ENCODE measurements at regions not wholly inside any gene's neighbourhood (a gene's known extent, or its start where the extent isn't known, plus 50 kb on each side); places are given as distances from the start of the nearest gene placed in this dataset.

DNA sequence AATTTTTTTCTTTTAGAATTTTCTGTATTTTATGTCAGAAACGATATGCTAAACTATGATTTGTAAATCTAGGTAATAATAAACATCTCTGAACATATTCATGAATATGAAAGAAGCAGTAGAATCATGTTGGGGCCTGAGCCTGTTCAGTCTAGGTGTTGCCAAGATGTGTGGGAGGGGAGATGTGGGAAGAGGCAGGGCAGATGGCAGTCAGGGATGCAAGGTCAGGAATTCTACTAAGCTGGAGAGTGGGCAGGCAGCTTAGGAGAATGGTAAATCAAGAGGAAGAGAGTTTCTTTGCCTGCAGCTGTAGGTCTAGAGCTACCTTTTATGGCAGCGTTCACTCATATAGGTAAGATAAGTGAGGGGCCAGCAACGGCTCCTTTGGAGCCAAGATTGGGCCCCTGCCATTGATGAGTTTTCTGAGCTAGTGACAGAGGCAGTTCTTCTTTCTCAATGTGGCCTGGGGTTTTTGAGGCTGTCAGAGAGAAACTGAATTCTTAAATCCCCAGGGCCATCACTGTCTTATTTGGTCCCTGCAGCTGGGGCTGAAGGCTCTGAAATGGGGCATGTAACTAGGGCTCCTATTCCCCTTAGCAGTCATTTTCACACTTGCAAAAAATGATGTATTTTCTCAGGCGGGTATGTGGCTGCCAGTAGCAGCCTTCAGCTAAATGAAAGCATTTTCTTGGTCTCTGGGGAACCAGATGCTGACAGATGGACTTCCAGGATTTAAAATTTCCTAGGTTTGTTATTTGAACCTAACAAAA is 232.8 kb downstream of the PIK3C3 start:
- DNase-seq, result no peak

DNA sequence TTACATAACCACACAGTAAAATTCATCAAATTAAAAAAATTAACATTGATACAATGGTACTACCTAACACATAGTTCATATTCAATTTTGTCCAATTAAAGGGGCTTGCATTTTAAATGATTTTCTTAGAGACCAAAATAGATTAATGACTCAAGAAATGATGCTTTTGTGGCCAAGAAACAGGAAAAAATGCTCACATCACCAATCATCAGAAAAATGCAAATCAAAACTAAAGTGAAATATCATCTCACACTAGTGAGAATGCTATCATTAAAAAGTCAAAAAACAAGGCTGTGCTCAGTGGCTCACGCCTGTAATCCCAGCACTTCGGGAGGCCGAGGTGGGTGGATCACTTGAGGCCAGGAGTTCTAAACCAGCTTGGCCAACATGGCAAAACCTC is 235.6 kb downstream of the PIK3C3 start:
- no peak for DNase-seq

DNA sequence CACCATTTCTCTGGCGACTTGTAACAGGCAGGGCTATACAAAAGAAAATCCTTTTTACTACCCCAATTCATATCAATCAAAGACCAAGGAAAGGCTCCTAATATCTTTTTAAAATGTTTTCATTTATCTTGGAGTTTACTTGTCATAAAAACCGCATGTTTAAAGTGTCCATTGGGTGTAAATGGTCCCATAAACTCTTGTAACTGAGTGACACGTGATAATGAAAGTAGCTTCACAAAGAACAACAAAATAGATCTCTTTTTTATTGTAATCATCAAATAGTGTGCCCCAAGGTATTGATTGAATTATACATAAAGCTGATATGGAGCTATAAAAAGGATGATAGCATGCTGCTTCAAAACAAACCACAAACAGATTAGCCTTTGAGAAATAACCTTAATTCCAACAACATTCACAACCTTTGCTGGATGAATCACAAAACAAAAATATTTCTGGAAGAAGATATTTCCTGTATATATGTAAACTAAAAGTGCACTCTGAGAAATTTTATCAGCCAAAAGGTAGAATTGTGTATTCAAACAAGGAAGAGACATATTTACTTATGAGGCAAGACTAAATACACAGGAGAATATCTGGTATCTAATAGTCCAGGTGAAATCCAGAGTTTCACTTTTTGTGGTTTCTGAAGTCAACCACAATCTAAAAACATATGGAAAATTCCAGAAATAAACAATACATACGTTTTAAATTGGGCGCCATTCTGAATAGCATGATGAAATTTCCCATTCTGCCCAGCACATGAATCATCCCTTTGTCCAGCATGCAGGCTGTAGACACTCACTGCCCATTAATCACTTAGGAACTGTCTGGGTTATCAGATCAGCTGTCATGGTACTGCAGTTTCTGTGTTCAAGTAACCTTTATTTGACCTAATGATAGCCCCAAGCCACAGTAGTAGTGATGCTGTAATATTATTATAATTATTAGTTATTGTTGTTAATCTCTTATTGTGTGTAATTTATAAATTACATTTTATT is 237.5 kb downstream of the PIK3C3 start:
- no peak for DNase-seq

DNA sequence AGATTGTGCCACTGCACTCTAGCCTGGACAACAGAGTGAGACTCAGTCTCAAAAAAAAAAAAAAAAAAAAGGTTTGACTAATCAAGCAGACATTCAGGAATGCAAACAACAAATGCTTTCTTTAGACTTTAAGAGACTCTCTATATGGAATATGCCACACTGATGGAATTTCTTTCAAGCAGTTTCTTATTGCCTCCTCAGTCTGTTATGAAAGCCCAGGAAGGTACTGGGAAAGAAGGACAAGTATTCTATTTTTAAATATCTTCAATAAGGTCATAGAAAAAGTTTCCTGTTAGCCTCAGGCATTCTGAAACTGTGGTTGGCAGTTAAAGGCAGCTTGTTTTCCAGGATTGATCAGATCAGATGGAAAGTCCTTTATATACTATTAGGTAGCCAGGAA is 241.6 kb downstream of the PIK3C3 start:
- no peak for DNase-seq

DNA sequence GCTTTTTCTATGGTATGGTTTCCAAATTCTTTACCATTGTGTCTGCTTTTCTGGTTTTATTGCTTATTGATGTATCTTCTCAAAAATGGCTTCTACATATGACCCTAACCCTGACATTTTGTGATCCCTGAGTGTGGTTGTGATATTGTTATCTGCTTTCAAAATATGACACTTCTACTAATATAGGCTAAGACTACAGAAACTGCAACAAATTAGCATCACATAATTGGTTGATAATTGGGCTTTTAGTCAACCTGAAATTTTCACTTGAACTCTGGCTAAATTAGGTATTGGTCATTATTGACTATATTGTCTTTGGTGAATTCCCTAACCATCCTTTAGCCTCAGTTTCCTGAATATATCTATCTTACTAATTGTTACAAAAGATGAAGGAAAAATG is 246.1 kb downstream of the PIK3C3 start:
- DNase-seq, result no peak

DNA sequence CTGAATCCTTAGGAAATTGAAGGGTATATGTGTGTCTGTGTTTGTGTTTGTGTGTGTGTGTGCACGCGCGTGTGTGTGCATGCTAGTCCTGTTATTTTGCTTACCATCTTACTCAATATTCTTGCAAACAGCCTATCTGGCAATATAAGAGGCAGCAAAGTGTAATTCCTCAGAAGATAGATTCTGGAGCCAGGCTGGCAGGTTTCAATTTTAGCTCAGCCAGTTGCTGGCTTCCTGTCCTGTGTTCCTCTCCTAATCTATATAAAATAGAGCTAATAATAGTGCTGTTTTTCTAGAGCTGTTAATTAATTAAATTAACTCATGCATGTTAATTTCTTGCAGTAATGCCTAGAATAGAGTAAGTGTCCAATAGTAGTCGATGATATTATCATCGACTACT is 256.2 kb downstream of the PIK3C3 start:
- no peak for DNase-seq

DNA sequence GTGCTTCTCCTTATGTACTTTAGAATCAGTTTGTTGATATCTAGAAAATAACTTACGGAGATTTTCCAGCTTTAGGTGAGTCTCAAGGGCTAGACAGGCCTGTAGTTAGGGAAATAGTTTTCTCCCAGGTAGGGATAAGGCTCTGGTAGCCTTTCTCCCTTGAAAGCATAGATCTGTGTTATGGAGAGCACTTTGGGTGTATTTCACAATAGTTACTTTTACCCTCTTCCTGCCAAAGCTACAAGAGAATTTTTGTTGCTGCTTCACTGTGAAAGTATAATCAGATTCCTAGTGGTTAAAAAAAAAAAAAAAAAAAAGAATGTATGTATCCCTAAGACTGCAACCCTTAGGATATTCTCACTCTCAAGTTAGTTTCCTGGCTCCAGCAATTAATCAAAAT is 267.5 kb downstream of the PIK3C3 start:
- no peak for DNase-seq

DNA sequence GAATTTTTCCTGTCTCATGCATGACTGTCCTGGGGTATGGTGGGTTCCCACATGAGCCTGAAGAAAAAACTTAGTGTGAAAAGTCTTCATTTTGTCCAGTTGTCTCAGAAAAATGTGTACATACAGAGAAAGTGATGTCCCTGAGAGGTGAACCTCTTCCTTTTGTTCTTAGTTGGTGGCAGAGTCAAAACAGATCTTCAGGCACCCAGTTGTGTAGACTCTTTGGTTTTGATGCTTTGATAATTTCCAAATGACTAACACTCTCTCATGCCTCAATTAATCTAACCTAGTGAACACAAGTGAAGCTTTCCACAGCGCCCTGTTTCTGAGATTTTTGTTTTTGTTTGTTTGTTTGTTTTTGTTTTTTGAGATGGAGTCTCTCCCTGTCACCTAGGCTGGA is 273.5 kb downstream of the PIK3C3 start:
- DNase-seq, result no peak

DNA sequence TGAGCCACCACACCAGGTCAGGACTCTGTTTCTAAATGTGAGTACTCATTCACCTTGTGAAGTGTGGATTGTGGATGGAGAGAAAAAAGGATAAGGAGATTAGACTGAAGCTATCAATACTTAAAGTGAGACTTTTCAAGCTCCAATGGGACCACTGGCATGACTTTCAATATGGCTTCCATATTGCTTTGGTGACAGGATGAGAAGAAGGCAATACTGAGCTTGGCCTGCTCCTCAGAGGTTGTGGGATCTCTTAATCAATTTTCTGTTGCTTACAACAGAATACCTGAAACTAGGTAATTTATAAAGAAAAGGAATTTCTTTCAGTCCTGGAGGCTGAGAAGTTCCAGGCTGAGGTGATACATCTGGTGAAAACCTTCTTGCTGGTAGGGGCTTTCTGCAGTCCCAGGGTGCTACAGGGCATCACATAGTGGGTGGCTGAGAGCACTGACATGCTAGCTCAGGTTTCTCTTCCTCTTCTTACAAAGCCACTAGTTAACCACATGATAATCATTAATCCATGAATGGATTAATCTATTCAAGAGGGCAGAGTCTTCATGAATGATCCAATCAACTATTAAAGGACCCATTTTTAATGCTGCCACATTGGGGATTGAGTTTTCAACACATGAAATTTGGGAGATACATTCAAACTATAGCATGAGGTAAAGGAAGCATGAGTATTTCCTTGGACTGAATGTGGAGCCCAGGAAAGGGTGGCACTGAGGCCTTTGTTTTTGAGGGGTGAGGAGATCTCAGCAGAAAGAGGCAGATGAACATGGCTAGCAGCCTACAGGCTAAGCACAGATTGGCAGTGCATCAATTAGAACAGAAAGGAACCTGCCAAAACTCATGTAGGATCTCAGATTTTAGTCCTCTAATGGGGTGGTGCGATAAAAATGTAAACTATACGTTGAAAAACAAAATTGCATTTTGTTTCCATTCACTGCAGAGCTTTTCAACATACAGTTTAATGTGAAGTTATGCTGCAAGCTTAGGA is 274.5 kb downstream of the PIK3C3 start:
- no peak for DNase-seq

DNA sequence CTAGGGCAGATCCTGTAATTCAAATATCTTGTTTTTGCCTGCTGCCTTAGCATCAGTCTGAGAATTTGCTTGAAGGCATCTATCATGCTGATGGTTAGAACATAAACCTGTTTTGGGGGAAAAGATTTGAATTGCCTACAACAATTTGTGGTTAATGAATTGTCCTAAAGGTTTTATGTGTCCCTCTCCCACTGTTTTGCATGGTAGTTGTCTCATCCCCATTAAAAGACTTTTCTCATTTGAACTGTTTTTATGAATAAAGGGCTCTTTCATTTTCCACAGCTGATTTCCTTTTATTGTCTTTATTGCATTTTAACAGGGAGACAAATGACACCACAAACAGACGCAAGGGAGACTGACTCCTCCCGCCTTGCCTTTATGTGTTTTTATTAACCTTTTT is 275.6 kb downstream of the PIK3C3 start:
- DNase-seq, result no peak

DNA sequence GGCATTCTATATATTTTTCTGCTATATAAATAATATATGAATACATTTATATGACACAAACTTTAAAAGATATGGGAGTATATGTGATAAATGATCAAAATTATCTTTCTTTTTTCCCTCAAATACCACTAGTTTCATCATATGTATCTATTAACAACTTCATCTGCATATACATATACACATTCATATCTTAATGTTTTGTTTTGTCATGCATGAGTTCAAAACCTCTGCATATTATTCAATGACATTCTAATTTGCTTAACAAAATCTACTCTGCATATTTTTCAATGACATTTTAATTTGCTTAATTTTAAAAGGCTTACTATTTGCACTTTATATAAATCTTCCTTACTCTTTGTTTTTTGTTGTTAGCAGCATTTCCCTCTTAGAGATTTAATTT is 276.2 kb downstream of the PIK3C3 start:
- no peak for DNase-seq

DNA sequence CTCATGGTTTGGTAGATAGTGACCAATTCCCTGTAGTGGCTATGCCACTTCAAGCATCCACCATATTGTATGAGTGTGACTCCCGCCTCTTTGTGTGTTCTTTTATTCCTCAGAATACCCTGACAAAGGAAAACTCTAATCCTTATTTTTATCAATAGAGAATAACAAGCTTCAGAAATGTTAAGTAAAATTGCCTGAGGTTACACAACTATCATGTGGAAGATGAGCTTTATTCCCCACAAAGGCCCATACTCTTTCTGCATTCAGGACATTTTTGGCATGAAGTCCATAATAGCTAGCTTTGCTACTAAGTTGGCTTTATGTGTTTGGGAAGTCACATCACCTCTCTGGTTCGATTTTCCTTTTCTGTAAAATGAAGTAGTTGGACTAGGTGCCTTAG is 276.8 kb downstream of the PIK3C3 start:
- DNase-seq, result no peak

DNA sequence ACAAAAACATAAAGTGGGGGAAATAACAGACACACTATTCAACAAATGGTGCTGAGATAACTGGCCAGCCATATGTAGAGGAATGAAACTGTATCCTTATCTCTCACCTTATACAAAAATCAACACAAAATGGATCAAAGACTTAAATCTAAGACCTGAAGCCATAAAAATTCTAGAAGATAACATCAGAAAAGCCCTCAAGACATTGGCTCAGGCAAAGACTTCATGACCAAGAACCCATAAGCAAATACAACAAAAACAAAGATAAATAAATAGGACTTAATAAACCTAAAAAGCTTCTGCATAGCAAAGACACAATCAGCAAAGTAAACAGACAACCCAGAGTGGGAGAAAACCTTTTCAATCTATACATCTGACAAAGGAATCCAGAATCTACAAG is 278.9 kb downstream of the PIK3C3 start:
- no peak for DNase-seq

DNA sequence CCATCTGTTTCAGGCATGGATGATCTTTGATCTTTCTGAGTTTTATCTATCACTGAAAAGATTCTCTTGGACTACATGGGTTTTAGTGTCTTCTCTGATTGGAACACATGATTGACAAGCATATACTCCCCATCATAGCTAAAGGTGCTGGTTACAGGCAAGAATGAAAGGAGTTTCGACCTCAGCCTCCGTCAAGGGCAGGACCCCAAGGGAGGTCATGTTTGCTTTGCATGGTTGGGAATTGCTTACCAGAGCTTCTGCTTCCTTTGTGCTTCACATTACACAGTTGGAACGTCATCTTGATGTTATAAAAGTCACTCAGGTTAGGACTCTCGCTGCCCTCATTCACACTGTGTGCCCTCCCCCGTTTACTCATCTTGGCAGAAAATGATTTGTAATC is 287.7 kb downstream of the PIK3C3 start:
- no peak for DNase-seq

DNA sequence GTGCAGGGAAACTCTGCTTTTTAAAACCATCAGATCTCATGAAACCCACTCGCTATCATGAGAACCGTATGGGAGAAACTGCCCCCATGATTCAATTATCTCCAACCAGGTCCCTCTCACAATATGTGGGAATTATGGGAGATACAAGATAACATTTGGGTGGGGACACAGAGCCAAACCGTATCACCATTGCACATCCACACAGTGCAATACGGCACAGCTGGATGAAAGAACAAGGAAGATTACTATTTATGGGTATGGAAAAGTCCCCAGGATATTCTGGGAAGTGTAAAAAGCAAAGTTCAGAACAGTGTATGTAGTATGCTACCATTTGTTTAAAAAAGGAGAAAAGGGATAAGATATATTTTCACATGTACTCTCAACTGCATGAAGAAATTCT is 290.1 kb downstream of the PIK3C3 start:
- no peak for DNase-seq

DNA sequence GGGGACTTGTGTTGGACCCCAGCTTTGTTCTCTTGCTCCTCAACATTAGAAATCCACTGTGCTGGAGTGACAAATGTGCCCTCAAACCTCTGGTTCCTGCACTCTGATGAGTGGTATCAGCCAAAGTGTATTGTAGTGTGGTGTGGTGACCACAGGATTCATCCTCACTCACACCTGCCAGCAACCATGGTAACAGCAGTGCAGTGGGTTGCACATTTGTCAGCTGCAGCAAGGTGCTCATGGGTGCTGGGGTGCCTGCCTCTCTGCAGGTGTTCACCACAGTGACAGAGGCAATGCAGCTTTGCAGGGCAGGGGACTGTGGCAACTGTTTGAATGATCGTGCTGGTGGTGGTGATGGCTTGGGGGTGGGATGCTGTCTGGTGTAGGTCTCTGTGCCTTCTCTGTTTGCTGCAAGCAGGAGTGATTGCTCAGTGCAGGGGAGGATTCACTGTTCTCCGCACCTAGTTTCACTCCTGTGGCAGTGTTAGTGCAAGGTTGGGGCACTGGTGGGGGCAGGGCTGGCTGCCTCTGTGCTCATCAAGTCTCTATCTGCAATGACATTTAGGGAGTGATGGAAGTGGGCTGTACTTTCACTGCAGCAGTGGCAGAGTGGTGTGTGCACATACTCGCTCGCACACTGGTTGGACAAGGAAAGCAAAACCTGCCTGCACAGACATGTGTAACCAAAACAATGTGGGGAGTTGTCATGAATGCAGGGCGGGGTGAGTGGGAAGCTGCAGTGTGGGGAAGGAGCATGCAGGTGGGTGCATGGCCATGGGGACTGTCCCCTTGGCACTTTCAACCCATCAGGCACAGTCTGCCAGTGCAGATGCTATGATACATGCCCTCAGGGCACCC is 301.1 kb downstream of the PIK3C3 start:
- DNase-seq, result no peak

DNA sequence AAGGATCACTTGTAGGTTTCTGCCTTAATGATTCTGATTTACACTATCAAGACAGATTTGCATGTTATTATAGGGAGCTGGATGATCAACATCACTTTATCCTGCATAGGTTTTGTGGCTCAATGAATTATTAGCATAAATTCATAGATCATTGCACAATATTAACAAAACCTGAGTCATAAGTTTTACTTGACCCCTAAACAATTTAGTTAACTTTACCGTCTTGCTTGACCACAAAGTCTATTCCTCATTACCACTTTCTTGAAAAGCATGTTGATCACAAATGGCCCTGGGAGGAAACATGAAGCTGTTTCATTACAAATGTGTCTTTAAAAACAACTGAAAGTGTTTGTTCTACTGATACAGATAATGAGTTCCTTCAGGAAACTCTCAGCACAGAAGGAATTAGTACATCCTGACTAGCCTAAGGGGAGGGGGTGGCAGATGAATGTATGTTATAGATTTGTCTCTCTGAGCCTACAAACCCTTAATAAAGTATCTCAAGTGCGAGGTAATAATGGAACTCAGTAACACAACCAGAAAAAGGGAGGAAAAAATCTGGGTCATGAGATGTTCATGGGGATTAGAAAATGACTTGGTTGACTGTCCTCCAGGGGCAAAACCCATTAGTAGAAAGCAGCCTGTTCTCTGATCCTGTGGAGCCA is 303.4 kb downstream of the PIK3C3 start:
- no peak for DNase-seq

DNA sequence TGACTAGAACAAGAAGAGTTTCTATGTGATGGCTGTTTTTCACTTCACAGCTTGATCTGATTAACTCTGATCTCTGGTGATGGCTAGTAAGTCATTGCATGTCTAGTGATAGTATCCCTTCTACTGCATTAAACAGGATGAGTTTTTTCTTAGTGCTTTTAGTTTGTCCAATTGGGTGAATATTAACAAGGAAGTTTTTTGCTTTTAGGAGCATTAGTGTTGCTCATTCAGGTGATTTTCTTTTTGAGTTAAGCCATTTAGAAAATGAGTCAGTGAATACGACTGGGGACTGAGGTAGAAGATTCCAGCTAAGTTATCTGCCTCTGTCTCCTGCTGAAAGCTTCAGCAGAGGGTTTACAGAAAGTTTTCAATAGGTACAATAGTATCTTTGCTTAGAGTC is 306.7 kb downstream of the PIK3C3 start:
- DNase-seq, result no peak

DNA sequence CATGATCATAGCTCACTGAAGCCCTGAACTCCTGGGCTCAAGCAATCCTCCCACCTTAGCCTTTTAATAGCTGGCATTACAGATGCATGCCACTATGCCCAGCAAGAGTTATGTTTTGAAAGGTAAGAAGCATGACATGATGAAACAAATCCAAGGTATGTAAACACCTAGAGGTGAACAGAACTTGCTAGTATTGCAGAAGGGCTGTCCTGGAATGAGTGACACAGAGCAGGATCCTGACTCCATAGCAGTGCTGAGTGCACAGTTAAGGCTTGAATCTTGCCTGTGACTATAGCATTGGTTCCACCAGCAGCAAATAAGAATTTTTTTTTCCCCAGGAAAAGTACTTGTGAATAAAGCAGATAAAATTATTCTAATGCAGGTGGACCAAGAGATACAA is 309.5 kb downstream of the PIK3C3 start:
- no peak for DNase-seq

DNA sequence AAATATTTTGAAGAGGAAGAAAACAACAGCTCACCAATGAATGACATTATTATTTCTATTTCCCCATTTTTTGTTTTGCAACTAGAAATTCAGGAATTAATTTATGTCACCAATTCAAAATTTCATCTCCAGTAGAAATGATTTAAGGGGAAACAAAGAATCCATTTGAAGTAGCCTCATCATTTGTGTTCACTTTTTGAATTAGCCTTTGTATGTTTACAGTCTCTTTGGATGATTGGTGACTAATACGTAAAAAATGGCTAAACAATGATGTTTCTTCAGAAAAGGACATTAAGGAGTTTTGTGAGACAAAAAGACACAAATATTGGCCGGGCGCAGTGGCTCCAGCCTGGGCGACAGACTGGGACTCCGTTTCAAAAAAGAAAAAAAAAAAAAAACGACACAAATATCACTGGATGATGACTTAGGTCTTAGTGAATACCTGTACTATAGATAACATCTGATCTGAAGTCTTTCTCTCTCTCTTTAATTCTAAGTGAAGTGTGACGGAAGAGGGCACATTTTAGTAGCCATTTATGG is 313.2 kb downstream of the PIK3C3 start:
- no peak for DNase-seq

DNA sequence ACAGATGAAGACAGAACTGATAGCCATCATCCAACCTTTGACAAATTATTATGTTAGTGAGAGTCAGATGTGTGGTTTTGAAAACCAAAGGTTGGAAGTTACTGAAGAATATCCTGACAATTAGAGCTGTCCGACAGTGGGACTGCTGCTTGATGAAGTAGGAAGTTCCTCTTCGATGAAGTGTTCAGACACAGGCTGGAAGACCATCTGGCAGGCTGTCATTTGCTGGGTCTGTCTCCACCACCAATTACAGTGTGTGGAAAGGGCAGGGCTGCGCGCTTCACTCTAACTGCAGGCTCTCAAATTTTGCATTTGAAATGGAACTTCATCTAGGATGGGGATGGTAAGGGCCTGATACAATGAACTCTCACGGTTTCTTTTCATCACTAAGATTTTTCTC is 313.8 kb downstream of the PIK3C3 start:
- DNase-seq, result no peak
